OCI-LY1 (cell line): ENCODE measurements at regions not wholly inside any gene's neighbourhood (a gene's known extent, or its start where the extent isn't known, plus 50 kb on each side); places are given as distances from the start of the nearest gene placed in this dataset.

Experiments
- EZH2 ChIP-seq: fragments of 200-600 bp; sonication (generic), shearing (Covaris generic); IDR thresholded peaks from 2 replicates; pipeline ENCODE4 v1.8.0; 2017; ENCODE audit warnings: borderline replicate concordance, mixed run types, mild to moderate bottlenecking, antibody characterized with exemption, low read length, moderate library complexity, mixed read lengths
- TF ChIP-seq, protein P1 (sequence below): fragments of 200-600 bp; sonication (generic), shearing (Covaris generic); IDR thresholded peaks from 2 replicates; pipeline ENCODE4 v1.5.1; 2017; ENCODE audit warnings: mild to moderate bottlenecking, antibody characterized with exemption, low read length, moderate library complexity, mixed read lengths

DNA sequence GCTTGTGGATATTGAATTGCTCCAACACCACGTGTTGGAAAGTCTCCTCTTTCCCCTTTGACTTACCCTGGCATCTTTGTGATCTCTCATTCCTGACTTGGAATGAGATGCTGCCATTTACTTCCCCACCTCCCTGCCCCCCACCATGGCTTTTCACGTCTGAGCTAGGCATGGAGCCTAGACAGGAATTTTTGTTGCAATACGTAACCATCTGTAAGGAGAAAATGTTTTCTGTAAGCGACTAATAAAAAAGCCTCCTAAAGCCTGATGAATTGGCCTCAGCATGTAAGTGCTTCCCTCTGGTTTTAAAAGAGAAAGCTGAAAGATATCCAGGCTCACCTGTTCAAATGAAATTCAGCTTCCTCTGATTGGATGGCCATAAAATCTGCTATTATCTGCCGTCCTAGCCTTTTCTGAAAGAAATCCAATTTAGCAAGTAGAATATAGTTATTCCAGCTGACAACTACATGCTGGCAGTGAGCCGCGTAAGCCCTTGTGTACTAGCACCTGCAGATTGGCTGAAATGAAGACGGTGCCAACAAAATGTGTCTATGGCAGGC, 200.1 kb downstream of the NSG2 start:
- TF ChIP-seq, protein P1, sequence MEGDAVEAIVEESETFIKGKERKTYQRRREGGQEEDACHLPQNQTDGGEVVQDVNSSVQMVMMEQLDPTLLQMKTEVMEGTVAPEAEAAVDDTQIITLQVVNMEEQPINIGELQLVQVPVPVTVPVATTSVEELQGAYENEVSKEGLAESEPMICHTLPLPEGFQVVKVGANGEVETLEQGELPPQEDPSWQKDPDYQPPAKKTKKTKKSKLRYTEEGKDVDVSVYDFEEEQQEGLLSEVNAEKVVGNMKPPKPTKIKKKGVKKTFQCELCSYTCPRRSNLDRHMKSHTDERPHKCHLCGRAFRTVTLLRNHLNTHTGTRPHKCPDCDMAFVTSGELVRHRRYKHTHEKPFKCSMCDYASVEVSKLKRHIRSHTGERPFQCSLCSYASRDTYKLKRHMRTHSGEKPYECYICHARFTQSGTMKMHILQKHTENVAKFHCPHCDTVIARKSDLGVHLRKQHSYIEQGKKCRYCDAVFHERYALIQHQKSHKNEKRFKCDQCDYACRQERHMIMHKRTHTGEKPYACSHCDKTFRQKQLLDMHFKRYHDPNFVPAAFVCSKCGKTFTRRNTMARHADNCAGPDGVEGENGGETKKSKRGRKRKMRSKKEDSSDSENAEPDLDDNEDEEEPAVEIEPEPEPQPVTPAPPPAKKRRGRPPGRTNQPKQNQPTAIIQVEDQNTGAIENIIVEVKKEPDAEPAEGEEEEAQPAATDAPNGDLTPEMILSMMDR, result no peak
- TF ChIP-seq EZH2, result no peak
